ENCODE measurements at regions not wholly inside any gene's neighbourhood (a gene's known extent, or its start where the extent isn't known, plus 50 kb on each side); places are given as distances from the start of the nearest gene placed in this dataset.
A peak's percentile ranks its signal among the peaks of the same experiment; 100 is the strongest.

GRCh38 chr6:21738180-21739094 lies 144.9 kb downstream of the SOX4 start:
- H3K27ac ChIP-seq (ENCODE audit: low read depth in 1 of 2, low read length in 1 of 2), result peak overlapping the region in 1 of 2 donors; percentile 82
- no peak overlapping the region for H3K4me3 ChIP-seq
- peaks cover 2 to 51% (median 16%) of the 10 kb centered on the region in 5 donors for H3K4me1 ChIP-seq (ENCODE audit: control insufficient read depth in 5 of 5, insufficient read depth in 5 of 5, low read length in 5 of 5)
- no peaks in the 10 kb centered on the region for H3K36me3 ChIP-seq (ENCODE audit: control insufficient read depth in 4 of 4, insufficient read depth in 4 of 4, low read length in 4 of 4)
- H3K9ac ChIP-seq (ENCODE audit: insufficient read depth in 1 of 2, low read length in 2 of 2), result no peak overlapping the region
- DNase-seq (peak in 2 of 3 donors; percentile 37 to 73), ATAC-seq (ENCODE audit: insufficient read depth, low FRiP score) (peak; percentile 75)
- no peaks in the 10 kb centered on the region for H3K9me3 ChIP-seq (ENCODE audit: control insufficient read depth in 4 of 4, insufficient read depth in 3 of 4, low read length in 3 of 4)
- 59 to 78% methylated on average over 5 of the region's 5 CpGs for WGBS, 2 donors
- H3K27me3 ChIP-seq (ENCODE audit: control insufficient read depth in 3 of 3, insufficient read depth in 3 of 3, low read length in 2 of 3), result no peaks in the 10 kb centered on the region
- TF ChIP-seq CTCF (IDR thresholded peaks at IDR 0.05; ENCODE audit: control extremely low read depth, extremely low read depth), result no peak

GRCh38 chr6:21739241-21739640 lies 145.7 kb downstream of the SOX4 start:
- H3K9me3 ChIP-seq (ENCODE audit: control insufficient read depth in 4 of 4, insufficient read depth in 3 of 4, low read length in 3 of 4), result no peaks in the 10 kb centered on the region
- H3K27ac ChIP-seq (ENCODE audit: low read depth in 1 of 2, low read length in 1 of 2), result no peak overlapping the region
- no peak overlapping the region for H3K4me3 ChIP-seq
- no peak for TF ChIP-seq CTCF (IDR thresholded peaks at IDR 0.05; ENCODE audit: control extremely low read depth, extremely low read depth)
- H3K36me3 ChIP-seq (ENCODE audit: control insufficient read depth in 4 of 4, insufficient read depth in 4 of 4, low read length in 4 of 4), result no peaks in the 10 kb centered on the region
- H3K9ac ChIP-seq (ENCODE audit: insufficient read depth in 1 of 2, low read length in 2 of 2), result no peak overlapping the region
- peaks cover 2 to 50% (median 16%) of the 10 kb centered on the region in 5 donors for H3K4me1 ChIP-seq (ENCODE audit: control insufficient read depth in 5 of 5, insufficient read depth in 5 of 5, low read length in 5 of 5)
- DNase-seq, result no peak
- 70 to 85% methylated on average over 2 of the region's 2 CpGs for WGBS, 2 donors
- ATAC-seq (ENCODE audit: insufficient read depth, low FRiP score), result no peak
- H3K27me3 ChIP-seq (ENCODE audit: control insufficient read depth in 3 of 3, insufficient read depth in 3 of 3, low read length in 2 of 3), result no peaks in the 10 kb centered on the region

GRCh38 chr6:21739838-21740237 lies 146.3 kb downstream of the SOX4 start:
- H3K4me3 ChIP-seq, result no peak overlapping the region
- DNase-seq, result no peak
- H3K27ac ChIP-seq (ENCODE audit: low read depth in 1 of 2, low read length in 1 of 2), result peak overlapping the region in 1 of 2 donors; percentile 16
- H3K4me1 ChIP-seq (ENCODE audit: control insufficient read depth in 5 of 5, insufficient read depth in 5 of 5, low read length in 5 of 5), result peaks cover 2 to 53% (median 16%) of the 10 kb centered on the region in 5 donors
- no peaks in the 10 kb centered on the region for H3K9me3 ChIP-seq (ENCODE audit: control insufficient read depth in 4 of 4, insufficient read depth in 3 of 4, low read length in 3 of 4)
- no peak overlapping the region for H3K9ac ChIP-seq (ENCODE audit: insufficient read depth in 1 of 2, low read length in 2 of 2)
- no peak for ATAC-seq (ENCODE audit: insufficient read depth, low FRiP score)
- no peak for TF ChIP-seq CTCF (IDR thresholded peaks at IDR 0.05; ENCODE audit: control extremely low read depth, extremely low read depth)
- H3K27me3 ChIP-seq (ENCODE audit: control insufficient read depth in 3 of 3, insufficient read depth in 3 of 3, low read length in 2 of 3), result no peaks in the 10 kb centered on the region
- 72 to 88% methylated on average over 5 of the region's 5 CpGs for WGBS, 2 donors
- H3K36me3 ChIP-seq (ENCODE audit: control insufficient read depth in 4 of 4, insufficient read depth in 4 of 4, low read length in 4 of 4), result no peaks in the 10 kb centered on the region

All from lung (tissue), 11 donors.